Hypothalamus (tissue), 51 donors: ENCODE measurements at regions not wholly inside any gene's neighbourhood (a gene's known extent, or its start where the extent isn't known, plus 50 kb on each side); places are given as distances from the start of the nearest gene placed in this dataset.
A peak's percentile ranks its signal among the peaks of the same experiment; 100 is the strongest.

Source experiments
- DNase-seq, 51 donors: peaks; one replicate each; lab custom pipeline; 2025; lab: John Stamatoyannopoulos, UW

GRCh38 chr2:239519089-239519920, 118.5 kb upstream of the HDAC4 start:
- peak in 3 of 51 donors; percentile 14 to 40 (median 31) for DNase-seq

DNA sequence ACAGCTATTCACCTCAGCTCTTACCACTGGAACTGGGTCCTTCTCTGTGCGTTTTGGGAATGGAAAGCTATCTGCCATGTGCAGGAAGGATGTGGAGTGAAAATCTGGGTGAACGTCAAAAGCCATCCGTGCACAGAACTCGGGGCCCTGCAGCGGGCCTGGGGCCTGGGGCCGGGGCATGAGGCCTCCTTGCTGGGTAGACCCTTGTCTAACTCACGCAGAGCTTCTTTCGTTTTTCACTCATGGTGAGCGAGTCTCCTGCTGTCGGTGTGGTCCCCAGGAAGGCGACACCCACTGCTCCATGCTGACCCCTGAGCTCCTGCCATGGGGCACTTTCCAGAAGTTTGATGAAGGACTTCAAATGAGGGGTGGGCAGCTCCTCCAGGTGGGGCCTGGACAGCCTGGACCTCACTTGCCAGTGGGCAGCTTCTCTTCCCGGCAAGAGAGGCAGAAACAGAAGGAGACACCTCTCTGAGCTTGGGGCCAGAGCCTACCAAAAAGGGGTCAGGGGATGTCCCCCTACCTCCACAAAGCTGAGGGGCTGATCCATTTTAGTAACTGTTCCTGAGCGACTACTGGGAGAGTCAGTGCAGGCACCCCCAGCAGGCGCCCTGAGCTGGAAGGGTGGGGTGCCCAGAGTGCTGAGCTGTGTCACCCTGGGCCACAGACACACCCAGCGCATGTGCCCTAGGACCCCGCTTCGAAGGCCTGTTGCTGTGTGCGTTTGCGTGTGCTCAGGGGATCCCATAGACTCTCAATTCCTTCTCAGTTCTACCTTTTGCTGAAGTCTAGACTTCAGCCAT, 117.7 kb upstream of the HDAC4 start:
- DNase-seq, result no peak

DNA sequence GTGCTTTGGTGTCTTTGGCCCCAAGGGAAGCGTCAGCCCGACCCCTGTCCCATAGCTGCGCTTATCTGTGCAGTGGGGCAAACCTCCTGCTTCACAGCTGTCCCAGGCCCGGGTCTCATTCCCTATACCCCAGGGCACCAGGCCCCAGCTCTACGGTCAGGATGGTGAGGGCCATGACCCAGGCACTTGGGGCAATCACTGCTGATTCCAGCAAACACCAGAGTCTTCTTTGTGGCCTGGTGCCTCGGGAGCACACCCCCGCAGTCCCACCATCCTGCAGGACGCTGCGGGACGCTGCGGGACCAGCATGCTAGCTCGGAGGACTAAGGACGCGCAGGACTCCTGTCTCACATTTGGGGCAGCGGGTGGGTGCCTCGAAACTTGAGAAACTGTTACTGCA, 116.9 kb upstream of the HDAC4 start:
- no peak for DNase-seq

- DNase-seq, result no peak
Measured at GRCh38 chr2:239516954-239517305, 116.1 kb upstream of the HDAC4 start.

GRCh38 chr2:239516286-239516953, 115.6 kb upstream of the HDAC4 start:
- no peak for DNase-seq

- no peak for DNase-seq
Measured at GRCh38 chr2:239514754-239515530, 114.1 kb upstream of the HDAC4 start.

- DNase-seq, result no peak
Measured at GRCh38 chr2:239512054-239512453, 111.2 kb upstream of the HDAC4 start.

DNA sequence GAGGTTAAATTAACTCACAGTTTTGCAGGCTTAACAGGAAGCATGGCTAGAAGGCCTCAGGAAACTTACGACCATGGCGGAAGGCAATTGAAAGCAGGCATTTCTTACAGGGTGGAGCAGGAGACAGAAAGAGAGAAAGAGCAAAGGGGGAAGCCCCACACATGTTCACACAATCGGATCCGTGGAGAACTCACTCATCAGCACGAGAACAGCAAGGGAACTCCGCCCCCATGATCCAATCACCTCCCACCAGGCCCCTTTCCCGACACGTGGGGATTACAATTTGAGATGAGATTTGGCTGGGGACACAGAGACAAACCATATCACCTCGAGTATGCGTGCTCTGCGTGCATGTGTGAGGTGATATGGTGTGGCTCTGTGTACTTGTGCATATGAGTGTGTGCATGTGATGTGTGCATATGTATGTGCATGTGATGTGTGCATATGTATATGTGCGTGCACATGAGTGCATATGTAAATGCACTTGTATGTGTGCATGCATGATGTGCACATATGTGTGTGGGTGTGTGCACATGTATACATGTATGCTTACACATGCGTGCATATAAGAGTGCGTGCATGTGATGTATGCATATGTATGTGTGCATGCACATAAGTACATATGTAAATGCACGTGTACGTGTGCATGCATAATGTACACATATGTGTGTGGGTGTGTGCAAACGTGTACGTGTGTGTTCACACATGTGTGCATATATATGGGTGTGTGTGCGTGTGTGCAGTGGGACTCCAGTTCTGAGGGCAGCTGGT, 108.7 kb upstream of the HDAC4 start:
- peak in 1 of 51 donors; percentile 31 for DNase-seq

GRCh38 chr2:239508261-239508660, 107.4 kb upstream of the HDAC4 start:
- no peak for DNase-seq

DNA sequence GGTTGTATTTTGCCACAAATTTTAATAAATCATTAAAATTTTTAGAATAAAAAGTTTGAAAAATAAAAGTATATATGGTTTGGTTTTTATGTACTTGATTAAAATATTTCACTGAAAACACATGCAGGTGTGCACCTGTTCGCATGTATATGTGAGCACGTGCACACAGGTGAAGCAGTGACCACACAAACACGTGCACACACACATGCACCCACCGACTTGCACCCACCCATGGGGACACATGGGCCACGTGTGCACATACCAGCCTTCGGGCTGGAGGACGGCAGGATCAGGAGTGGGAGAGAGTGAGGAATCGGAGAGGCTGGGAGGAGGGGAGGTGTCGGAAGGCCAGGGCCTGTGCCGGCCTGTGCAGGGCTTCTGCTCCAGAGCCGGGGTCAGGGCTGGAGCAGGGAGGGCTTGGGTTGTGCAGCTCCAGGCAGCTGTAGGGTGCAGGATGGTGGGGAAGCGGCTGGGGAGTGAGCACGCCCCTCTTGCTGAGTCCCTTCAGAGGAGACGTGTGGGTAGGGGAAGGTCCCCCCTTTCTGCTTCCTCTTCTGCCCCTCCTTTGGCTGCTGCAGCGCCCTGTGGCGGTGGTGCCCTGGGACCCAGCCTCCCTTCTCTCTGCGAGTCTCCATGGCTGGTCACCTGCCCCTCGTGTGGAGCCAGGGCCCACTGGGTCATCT, 106.9 kb upstream of the HDAC4 start:
- no peak for DNase-seq

GRCh38 chr2:239506961-239507360, 106.1 kb upstream of the HDAC4 start:
- no peak for DNase-seq

GRCh38 chr2:239506101-239506857, 105.5 kb upstream of the HDAC4 start:
- no peak for DNase-seq

GRCh38 chr2:239504643-239505235, 103.9 kb upstream of the HDAC4 start:
- DNase-seq, result no peak

DNA sequence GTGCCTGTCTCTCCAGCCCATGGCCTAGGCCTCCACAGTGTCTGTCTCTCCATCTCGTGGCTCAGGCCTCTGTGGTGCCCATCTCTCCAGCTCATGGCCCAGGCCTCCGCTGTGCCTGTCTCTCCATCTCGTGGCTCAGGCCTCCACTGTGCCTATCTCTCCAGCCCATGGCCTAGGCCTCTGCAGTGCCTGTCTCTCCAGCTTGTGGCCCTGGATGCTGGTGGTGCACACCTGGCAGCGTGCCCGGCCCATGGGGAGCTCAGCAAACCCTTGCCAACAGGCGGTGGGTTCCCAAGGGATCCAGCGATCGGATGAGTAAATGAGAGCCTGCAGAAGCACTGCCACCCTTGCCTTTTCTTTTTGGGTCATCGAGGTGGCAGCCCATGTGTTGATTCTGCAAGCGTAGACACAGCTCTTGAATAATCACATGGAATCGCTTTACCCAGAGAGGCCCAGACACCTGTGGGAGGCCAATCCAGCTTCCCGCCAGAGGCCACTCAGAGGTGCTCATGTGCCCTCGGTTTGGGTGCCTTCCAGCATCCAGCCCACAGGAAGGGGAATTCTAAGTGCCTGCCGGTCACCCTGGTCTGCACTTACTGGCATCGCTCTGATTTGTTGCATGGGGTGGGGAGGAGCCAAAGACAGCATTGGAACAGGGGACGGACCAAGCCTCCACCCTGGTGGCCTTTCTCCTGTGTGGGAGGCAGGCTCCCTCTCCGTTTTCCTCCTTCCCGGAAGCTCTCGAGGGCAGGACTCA, 101.8 kb upstream of the HDAC4 start:
- DNase-seq, result no peak

DNA sequence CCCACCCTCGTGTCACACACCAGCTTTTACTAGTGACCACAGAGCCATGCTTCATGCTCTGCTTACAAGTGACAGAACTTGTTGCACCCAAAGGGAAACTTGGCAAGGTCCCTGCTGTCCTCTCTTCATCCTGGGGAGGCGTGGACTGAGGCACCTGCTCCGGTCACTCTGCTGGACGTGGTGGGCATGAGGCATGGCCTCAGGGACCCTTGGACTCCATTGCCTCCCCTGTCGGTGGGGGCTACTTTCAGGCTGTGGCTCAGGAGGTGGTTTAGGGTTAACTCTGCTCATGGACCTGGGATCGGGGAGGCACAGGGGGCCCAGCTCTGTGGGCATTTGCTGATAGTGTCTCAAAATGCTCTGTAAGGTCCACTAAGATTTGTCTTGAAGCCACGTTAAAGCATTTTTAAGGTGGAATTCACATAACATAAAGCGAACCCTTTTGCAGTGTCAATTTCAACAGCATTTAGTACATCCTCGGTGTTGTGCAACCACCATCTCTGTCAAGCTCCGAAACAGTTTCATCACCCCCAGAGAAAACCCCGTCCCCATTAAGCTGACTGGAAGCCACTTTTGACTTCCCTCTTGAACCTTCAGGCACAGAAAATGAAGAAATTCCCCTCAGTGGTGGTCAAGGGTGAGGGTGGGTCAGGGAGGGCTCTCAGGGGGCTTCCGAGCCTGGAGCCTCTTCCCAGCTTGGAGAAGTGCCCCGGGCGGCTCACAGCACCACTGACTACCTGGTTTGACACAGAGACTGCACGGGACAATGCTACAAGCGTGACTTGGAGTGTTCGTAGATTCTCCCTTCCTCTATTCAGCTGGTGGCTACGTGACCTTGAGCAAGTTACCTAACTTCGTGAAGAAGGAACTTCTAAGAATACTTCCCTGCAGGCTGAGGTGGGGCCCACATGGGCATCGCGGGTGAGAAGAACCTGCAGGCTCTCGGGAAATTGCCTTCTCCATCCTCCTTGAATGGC, 100.0 kb upstream of the HDAC4 start:
- DNase-seq, result peak in 1 of 51 donors; percentile 33
